GM18909 (cell line): ENCODE measurements at regions not wholly inside any gene's neighbourhood (a gene's known extent, or its start where the extent isn't known, plus 50 kb on each side); places are given as distances from the start of the nearest gene placed in this dataset.

Source experiments
- ATAC-seq: cut with Tn5 transposase; IDR thresholded peaks from one replicate; pipeline ENCODE4 v1.9.1; 2021; ENCODE audit warnings: mild to moderate bottlenecking; ENCODE audit not compliant: unreplicated experiment, poor library complexity

GRCh38 chr1:87652176-87652575, 323.5 kb downstream of the LMO4 start:
- no peak for ATAC-seq

GRCh38 chr1:87665151-87665550, 336.5 kb downstream of the LMO4 start:
- no peak for ATAC-seq

- no peak for ATAC-seq
These were observed 338.0 kb downstream of the LMO4 start for GRCh38 chr1:87666681-87667080.

- ATAC-seq, result no peak
These were observed 341.0 kb downstream of the LMO4 start for GRCh38 chr1:87669674-87670073.

GRCh38 chr1:87673309-87673708, 344.6 kb downstream of the LMO4 start:
- ATAC-seq, result no peak

GRCh38 chr1:87673748-87674147, 345.1 kb downstream of the LMO4 start:
- no peak for ATAC-seq

GRCh38 chr1:87674791-87675190, 346.1 kb downstream of the LMO4 start:
- no peak for ATAC-seq

GRCh38 chr1:87678266-87678665, 349.6 kb downstream of the LMO4 start:
- ATAC-seq, result no peak

- no peak for ATAC-seq
These were observed 353.9 kb downstream of the LMO4 start for GRCh38 chr1:87682565-87682964.

GRCh38 chr1:87683196-87683956, 354.7 kb downstream of the LMO4 start:
- no peak for ATAC-seq

- no peak for ATAC-seq
These were observed 355.5 kb downstream of the LMO4 start for GRCh38 chr1:87684194-87684593.

GRCh38 chr1:87684713-87685205, 356.1 kb downstream of the LMO4 start:
- ATAC-seq, result no peak

- ATAC-seq, result no peak
These were observed 356.8 kb downstream of the LMO4 start for GRCh38 chr1:87685311-87686135.

GRCh38 chr1:87686136-87686495, 357.4 kb downstream of the LMO4 start:
- ATAC-seq, result no peak

GRCh38 chr1:87686671-87687070, 358.0 kb downstream of the LMO4 start:
- ATAC-seq, result no peak

GRCh38 chr1:87688136-87688535, 359.5 kb downstream of the LMO4 start:
- no peak for ATAC-seq

GRCh38 chr1:87689487-87689886, 360.8 kb downstream of the LMO4 start:
- no peak for ATAC-seq

- no peak for ATAC-seq
These were observed 367.8 kb downstream of the LMO4 start for GRCh38 chr1:87696483-87696882.

GRCh38 chr1:87702455-87702854, 373.8 kb downstream of the LMO4 start:
- ATAC-seq, result no peak

GRCh38 chr1:87705233-87705632, 376.6 kb downstream of the LMO4 start:
- ATAC-seq, result no peak

GRCh38 chr1:87706203-87706602, 377.5 kb downstream of the LMO4 start:
- no peak for ATAC-seq
